NCI-H2171 treated with DMSO at 0.1 percent for 48 hours (cell line): ENCODE measurements at regions not wholly inside any gene's neighbourhood (a gene's known extent, or its start where the extent isn't known, plus 50 kb on each side); places are given as distances from the start of the nearest gene placed in this dataset.
A peak's percentile ranks its signal among the peaks of the same experiment; 100 is the strongest.

Source experiments
- DNase-seq: peaks from one replicate; lab custom pipeline; 2025; lab: John Stamatoyannopoulos, UW

GRCh38 chr2:139835101-139835500 lies 1054.9 kb upstream of the NXPH2 start:
- no peak for DNase-seq

- DNase-seq, result no peak
Observed at GRCh38 chr2:139828011-139828410, 1047.8 kb upstream of the NXPH2 start.

- peak; percentile 70 for DNase-seq
Observed at GRCh38 chr2:139825726-139826125, 1045.5 kb upstream of the NXPH2 start.

- no peak for DNase-seq
Observed at GRCh38 chr2:139819273-139819796, 1039.1 kb upstream of the NXPH2 start.

- no peak for DNase-seq
Observed at GRCh38 chr2:139814458-139814857, 1034.3 kb upstream of the NXPH2 start.

- DNase-seq, result peak; percentile 84
Observed at GRCh38 chr2:139813340-139813739, 1033.2 kb upstream of the NXPH2 start.

- DNase-seq, result peak; percentile 98
Observed at GRCh38 chr2:139805441-139805840, 1025.3 kb upstream of the NXPH2 start.

GRCh38 chr2:139798391-139798790 lies 1018.2 kb upstream of the NXPH2 start:
- no peak for DNase-seq

GRCh38 chr2:139790807-139791752 lies 1010.9 kb upstream of the NXPH2 start:
- DNase-seq, result peak; percentile 73

GRCh38 chr2:139790136-139790535 lies 1009.9 kb upstream of the NXPH2 start:
- DNase-seq, result no peak

- DNase-seq, result no peak
Observed at GRCh38 chr2:139778732-139779131, 998.5 kb upstream of the NXPH2 start.

- peak; percentile 44 for DNase-seq
Observed at GRCh38 chr2:139773720-139774277, 993.6 kb upstream of the NXPH2 start.

GRCh38 chr2:139769633-139770032 lies 989.4 kb upstream of the NXPH2 start:
- no peak for DNase-seq

GRCh38 chr2:139763705-139764104 lies 983.5 kb upstream of the NXPH2 start:
- no peak for DNase-seq

- DNase-seq, result no peak
Observed at GRCh38 chr2:139759000-139759505, 978.9 kb upstream of the NXPH2 start.

GRCh38 chr2:139746901-139747300 lies 966.7 kb upstream of the NXPH2 start:
- DNase-seq, result no peak

GRCh38 chr2:139744273-139744672 lies 964.1 kb upstream of the NXPH2 start:
- DNase-seq, result no peak

- no peak for DNase-seq
Observed at GRCh38 chr2:139742216-139743172, 962.3 kb upstream of the NXPH2 start.

- DNase-seq, result no peak
Observed at GRCh38 chr2:139737659-139738058, 957.5 kb upstream of the NXPH2 start.

- DNase-seq, result no peak
Observed at GRCh38 chr2:139730197-139730596, 950.0 kb upstream of the NXPH2 start.

GRCh38 chr2:139721411-139721995 lies 941.3 kb upstream of the NXPH2 start:
- DNase-seq, result peak; percentile 27
